Globus pallidus (tissue), 1 donor: ENCODE measurements at regions not wholly inside any gene's neighbourhood (a gene's known extent, or its start where the extent isn't known, plus 50 kb on each side); places are given as distances from the start of the nearest gene placed in this dataset.

Experiments
- DNase-seq: peaks from one replicate; pipeline ENCODE4 v3.0.0-alpha.2; 2015; ENCODE audit warnings: low spot score

DNA sequence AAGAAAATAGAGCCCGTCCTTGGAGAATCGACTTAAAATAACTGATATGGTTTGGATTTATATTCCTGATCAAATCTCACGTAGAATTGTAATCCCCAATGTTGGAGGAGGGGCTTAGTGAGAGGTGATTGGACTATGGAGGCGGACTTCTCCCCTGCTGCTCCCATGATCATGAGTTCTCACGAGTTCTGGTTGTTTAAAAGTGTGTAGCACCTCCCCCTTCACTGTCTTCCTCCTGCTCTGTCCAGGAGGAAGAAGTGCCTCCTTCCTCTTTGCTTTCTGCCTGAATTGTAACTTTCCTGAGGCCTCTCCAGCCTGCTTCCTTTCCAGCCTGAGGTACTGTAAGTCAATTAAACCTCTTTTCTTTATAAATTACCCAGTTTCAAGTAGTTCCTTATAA is 529.2 kb downstream of the HAO1 start:
- no peak for DNase-seq

DNA sequence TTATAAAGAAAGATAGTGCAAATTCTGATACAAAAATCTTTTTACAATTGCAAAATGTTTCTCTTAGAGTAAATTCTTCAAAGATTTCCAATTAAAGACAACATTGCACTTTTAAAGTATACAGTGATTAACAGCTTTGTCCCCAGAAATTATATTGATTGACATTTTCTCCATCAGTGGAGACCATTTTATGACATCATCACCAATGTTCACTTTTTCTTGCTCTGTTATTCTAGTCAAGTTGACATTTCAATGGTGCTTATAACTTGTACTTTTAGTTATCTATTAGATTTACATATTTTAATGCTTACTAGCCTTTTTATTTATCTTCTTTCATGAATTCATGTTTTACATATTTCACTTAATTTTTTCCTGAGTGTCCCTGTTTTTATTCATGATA is 524.8 kb downstream of the HAO1 start:
- no peak for DNase-seq

- DNase-seq: no peak
Observed at GRCh38 chr20:7416382-7416781, 523.9 kb downstream of the HAO1 start.

GRCh38 chr20:7420345-7420744 is 519.9 kb downstream of the HAO1 start:
- DNase-seq: no peak

DNA sequence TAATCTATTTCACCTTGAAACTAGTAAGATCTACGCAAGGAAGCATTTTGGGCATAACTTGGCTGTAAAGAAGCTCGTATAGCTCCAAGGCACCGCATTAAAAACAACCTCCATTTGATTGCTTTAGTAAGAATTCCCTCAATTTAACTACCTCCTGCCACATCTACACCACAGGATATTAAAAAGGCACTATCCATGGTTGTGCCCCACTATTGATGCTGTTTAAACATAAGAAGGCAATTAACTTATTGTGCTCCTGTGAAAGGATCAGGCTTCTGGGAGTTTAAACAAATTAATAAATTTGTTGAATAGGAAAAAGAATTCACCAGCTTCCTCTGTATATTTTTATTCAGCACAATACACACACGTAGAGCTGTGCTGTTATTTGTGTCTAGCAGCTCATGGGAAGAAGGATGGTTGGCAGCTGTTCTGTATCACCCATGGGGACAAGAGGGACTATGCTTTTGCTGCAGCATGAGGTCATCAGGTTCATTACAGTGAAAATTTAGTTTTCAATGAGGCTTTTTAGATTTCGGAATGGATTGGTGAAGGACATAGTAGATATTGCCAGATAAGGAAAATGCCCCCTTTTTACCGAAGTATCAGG is 513.3 kb downstream of the HAO1 start:
- DNase-seq: no peak

DNA sequence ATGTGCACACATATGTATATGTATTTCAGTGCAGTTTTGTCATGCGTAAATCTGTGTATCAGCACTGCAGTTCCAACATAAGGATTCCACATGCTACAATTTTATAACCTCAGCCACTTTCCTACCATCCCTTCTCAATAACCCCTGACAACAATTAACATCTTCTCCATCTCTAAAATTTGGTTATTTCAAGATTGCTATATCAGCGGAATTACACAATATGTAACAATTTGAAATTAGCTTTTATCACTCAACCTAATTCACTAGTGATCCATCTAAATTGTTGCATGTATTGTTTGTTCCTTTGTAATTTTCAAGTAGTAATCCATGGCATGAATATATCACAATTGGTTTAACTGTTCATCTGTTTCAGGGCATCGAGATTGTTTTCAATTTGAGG is 511.3 kb downstream of the HAO1 start:
- DNase-seq: no peak

GRCh38 chr20:7432612-7433011 is 507.6 kb downstream of the HAO1 start:
- DNase-seq: no peak

GRCh38 chr20:7437311-7437710 is 502.9 kb downstream of the HAO1 start:
- DNase-seq: no peak

DNA sequence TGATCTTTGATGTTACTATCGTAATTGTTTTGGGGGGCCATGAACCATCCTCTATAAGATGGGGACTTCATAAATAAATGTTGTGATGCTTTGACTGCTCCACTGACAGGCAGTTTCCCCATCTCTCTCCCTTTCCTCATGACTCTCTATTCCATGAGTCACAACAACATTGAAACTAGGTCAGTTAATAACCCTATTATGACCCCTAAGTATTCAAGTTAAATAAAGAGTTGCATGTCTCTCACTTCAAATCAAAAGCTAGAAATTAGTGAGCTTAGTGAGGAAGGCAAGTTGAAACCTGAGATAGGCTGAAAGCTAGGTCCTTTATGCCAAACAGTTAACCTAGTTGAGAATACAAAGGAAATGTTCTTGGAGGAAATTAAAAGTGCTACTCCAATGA is 491.0 kb downstream of the HAO1 start:
- no peak for DNase-seq

DNA sequence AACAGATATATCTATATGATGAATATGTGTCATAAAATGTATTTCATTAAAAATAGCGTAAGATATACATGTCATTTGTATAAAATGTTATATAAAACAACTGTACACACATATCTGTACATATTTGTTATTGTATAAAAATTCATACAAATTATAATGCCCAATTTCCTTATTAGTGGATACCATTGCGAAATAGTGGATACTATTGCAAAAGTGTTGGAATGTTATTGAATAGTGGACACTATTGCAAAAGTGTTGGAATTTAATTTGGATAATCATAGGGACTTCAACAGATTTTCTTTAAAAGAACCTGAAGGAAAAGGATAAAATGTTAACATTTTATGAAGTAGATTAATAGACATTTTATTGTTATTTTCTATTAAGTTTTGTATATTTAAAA is 487.4 kb downstream of the HAO1 start:
- no peak for DNase-seq

- no peak for DNase-seq
Observed at GRCh38 chr20:7454047-7454446, 486.2 kb downstream of the HAO1 start.

DNA sequence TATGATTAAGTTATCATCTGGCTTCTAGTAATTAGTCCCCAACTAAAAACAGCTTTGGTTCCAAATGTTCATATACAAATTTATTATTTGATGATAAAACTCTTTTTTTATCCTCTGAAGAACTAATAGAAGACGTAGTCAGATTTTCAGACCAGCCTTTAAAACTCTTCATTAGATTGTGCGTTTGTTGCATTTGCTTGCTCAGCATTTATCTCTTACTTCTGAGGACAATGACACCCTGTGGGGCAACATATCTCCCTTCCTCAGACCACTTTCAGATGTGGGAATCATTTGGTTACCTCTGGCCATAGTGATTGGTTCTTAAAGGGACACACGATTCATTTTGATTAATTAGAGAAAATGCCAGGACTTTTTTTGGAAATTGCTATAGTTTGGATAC is 481.8 kb downstream of the HAO1 start:
- no peak for DNase-seq

DNA sequence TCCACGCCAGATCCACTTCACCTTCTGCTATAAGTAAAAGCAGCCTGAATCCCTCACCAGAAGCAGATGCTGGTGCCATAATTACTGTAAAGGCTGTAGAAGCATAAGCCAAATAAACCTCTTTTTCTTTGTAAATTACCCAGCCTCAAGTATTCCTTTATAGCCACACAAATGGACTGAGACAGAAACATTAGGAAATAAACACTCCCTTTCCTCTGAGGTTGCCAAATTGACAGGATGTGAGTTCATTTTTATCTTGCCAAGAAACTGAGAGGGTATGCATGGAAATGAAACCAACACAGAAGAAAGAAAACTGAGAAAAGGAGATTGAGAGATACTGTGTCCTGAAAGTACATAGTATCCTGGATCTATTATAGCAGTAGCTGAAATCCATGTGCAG is 481.2 kb downstream of the HAO1 start:
- no peak for DNase-seq

GRCh38 chr20:7463290-7463689 is 477.0 kb downstream of the HAO1 start:
- no peak for DNase-seq

GRCh38 chr20:7470912-7471311 is 469.3 kb downstream of the HAO1 start:
- no peak for DNase-seq

DNA sequence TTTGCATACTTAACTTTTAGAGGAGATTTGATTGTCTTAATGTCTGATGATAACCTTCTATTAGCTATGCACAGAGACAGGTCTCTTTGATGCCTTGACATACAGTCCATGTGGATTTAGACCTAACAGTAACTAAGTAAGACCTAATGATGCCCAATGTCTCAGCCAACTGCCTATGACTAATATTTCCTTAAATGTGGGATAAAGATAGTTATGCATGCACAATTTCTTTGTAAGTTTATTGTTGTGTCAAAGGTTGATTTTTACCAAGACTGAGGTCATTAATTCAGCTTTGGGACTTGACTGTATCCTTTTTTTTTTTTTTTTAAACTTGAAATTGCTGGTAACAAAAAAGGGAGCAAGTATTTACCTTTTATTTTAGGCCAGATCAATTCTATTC is 450.0 kb downstream of the HAO1 start:
- no peak for DNase-seq

DNA sequence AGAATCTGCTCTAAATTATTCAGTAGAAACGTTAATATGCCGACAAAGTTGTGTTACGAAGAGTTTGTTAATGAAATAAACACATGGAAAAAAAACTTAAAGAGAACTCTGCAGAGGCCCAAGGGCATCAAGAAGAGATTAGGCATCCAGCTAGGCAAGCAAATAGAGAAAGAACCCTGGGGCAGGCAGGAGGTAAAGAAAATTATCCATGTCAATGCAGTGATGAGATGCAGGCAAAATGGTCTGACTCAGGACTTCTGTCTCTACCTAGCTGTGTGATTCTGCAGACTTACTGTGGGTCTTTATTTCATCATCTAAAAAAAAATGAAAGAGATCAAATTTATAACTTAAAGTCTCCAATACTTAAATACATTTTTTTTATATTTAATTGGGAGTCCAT is 448.0 kb downstream of the HAO1 start:
- no peak for DNase-seq

DNA sequence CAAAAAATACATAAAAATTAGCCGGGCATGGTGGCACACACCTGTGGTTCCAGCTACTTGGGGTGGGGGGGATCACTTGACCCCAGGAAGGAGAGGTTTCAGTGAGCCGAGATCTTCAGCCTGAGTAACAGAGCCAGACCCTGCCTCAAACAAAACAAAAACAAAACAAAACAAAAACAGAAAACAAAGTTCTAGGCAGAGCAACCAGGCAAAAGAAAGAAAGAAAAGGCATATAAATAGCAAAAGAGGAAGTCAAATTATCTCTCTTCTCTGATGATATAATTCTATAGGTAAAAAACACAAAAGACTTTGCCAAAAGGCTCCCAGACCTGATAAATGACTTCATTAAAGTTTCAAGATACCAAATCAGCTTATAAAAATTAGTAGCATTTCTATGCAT is 446.9 kb downstream of the HAO1 start:
- DNase-seq: no peak

DNA sequence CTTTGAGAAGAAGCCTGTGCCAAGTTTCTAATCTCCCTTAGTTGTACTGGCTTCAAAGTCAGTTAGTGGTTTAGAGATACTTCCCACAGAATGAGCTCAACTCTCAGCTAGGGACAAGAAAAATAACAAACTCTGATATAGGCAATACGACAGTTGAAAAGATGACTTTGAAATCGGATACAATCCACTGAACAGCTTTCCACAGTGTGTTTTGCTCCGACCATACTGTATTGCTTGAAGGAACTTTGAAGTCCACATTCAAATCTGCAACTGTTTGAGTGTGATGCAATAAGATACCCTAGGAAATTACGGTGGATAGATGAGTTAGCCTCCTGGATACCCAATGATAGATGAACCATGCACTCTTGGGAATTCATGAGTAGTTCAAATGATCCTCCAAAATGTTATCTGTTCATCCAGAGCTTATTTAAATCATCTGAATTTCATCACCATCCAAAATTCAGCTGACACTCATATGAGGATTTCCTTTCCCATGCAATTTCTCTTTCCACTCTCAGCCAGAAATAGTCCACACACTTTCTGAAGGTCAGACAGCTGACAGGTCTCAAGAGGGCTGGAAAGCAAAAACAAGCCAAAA is 443.8 kb downstream of the HAO1 start:
- DNase-seq: no peak

GRCh38 chr20:7497985-7498384 is 442.3 kb downstream of the HAO1 start:
- DNase-seq: no peak

- no peak for DNase-seq
Observed at GRCh38 chr20:7499201-7499600, 441.1 kb downstream of the HAO1 start.

DNA sequence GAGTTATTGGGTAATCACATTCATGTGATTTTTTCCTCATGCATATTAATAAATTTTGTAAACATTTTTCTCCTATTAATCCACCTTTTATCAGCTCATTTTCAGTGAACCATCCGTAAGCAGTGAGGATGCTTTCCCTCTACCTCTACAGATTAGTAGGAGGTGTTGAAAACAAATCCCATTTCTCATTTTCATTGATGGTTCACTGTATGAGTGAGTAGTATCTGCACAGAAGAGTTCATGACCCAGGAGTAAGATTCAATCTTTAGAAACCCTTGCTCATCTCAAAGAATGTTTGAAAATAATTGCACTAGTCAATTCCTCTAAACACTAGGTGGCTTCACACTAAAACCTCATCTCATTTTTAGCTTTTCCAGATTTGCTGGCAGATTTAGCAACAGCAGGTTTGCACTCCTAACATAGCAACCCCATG is 440.0 kb downstream of the HAO1 start:
- no peak for DNase-seq

- no peak for DNase-seq
Observed at GRCh38 chr20:7503501-7503900, 436.8 kb downstream of the HAO1 start.

GRCh38 chr20:7505152-7505834 is 435.0 kb downstream of the HAO1 start:
- DNase-seq: no peak
